ENCODE measurements at regions not wholly inside any gene's neighbourhood (a gene's known extent, or its start where the extent isn't known, plus 50 kb on each side); places are given as distances from the start of the nearest gene placed in this dataset.

DNA sequence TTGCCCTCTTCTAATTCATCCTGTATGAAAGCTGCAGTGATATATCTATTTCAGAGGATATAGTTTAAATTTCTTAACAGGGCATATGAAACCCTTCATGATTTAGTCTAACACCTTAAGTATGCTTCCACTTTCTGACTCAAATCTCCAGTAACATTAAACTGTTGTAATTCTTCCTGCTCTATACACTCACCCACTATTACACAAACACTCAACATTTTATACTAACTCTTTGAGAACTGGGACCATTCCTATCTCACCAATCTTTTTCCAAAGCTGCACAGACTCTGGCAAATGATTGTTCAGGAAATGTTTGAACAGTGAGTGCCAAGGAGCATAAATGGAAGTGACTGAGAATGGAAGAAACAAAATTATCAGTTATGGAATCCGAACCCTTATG, 560.4 kb upstream of the DPPA4 start:
- intact Hi-C loops (cut with DNase I; ENCODE audit: low total_unique reads): no loop called here

DNA sequence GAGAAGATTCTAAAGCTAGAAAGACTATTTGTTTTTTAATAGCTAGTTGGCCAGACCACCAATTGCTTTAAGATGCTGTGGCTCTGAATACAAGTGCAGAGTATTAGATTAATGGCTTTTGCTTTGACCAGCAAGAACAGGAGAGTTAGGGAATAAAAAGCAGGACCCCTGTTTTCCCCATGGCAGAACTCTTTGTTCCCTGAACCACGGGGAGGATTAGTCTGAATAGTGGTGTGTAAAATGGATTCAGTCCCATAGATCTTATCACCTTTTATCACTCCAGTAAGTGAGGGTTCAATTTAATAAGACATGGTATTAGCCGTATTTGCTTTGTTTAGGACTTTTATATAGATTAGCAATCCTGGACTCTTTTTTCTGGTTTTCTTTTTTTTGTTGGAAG, 562.6 kb upstream of the DPPA4 start:
- Histone ChIP-seq H3K36me3 (no peaks in the 10 kb centered on the region), H3K27me3 (no peaks in the 10 kb centered on the region), H3K27ac (no peak overlapping the region), H3K4me3 (no peak overlapping the region), H3K9me3 (no peaks in the 10 kb centered on the region), H3K4me1 (no peaks in the 10 kb centered on the region)
- intact Hi-C loops (cut with DNase I; ENCODE audit: low total_unique reads): no loop called here
- TF ChIP-seq POLR2A (IDR thresholded peaks at IDR 0.05): no peak
- TF ChIP-seq, protein P1, sequence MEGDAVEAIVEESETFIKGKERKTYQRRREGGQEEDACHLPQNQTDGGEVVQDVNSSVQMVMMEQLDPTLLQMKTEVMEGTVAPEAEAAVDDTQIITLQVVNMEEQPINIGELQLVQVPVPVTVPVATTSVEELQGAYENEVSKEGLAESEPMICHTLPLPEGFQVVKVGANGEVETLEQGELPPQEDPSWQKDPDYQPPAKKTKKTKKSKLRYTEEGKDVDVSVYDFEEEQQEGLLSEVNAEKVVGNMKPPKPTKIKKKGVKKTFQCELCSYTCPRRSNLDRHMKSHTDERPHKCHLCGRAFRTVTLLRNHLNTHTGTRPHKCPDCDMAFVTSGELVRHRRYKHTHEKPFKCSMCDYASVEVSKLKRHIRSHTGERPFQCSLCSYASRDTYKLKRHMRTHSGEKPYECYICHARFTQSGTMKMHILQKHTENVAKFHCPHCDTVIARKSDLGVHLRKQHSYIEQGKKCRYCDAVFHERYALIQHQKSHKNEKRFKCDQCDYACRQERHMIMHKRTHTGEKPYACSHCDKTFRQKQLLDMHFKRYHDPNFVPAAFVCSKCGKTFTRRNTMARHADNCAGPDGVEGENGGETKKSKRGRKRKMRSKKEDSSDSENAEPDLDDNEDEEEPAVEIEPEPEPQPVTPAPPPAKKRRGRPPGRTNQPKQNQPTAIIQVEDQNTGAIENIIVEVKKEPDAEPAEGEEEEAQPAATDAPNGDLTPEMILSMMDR (IDR thresholded peaks at IDR 0.05): no peak
- no peak for DNase-seq

More for the DNA sequence above, 560.4 kb upstream of the DPPA4 start:
- Histone ChIP-seq H3K4me1 (no peaks in the 10 kb centered on the region), H3K36me3 (no peaks in the 10 kb centered on the region), H3K27ac (no peak overlapping the region), H3K9me3 (no peaks in the 10 kb centered on the region), H3K4me3 (no peak overlapping the region), H3K27me3 (no peaks in the 10 kb centered on the region)
- TF ChIP-seq, protein P1 (IDR thresholded peaks at IDR 0.05): no peak
- TF ChIP-seq POLR2A (IDR thresholded peaks at IDR 0.05): no peak
- no peak for DNase-seq

DNA sequence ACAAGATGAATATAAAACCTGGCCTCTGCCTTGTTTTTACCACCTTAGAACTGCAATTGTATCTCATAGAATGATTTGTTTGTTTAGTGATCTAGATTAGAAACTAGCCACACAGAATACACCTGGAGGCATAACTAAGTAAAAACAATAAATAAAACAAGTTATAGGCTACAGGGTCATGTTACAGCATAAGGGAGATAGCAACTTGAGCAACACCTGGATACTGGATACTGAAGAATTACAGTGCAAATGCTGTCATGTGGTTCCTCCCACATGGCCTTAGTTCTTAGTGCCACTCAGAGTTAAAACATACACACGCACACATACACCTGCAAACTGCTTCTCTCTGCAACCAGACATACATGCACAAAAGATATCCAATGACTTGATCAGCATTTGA, 563.4 kb upstream of the DPPA4 start:
- DNase-seq: no peak
- Histone ChIP-seq H3K27me3 (no peaks in the 10 kb centered on the region), H3K27ac (no peak overlapping the region), H3K4me1 (no peaks in the 10 kb centered on the region), H3K9me3 (no peaks in the 10 kb centered on the region), H3K4me3 (no peak overlapping the region), H3K36me3 (no peaks in the 10 kb centered on the region)
- intact Hi-C loops (cut with DNase I; ENCODE audit: low total_unique reads): no loop called here
- TF ChIP-seq, protein P1 (IDR thresholded peaks at IDR 0.05): no peak
- no peak for TF ChIP-seq POLR2A (IDR thresholded peaks at IDR 0.05)

DNA sequence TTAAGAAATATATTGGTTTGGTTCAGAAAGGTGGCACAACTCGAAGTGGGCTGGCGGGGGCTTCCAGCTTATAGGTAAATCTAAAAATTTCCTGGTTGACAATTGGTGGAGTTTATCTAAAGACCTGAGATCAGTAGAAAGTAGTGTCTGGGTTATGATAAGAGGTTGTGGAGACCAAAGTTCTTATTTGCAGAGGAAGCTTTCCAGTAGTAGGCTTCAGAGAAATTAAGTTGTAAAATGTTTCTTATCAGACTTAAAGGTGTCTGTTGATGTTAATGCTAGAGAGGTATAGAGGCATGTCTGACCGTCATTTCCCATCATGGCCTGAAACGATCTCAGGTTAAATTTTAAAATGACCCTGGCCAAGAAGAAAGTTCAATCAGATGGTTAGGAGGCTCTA, 565.2 kb upstream of the DPPA4 start:
- intact Hi-C loops (cut with DNase I; ENCODE audit: low total_unique reads): no loop called here
- Histone ChIP-seq H3K9me3 (no peaks in the 10 kb centered on the region), H3K27me3 (no peaks in the 10 kb centered on the region), H3K36me3 (no peaks in the 10 kb centered on the region), H3K4me1 (no peaks in the 10 kb centered on the region), H3K27ac (no peak overlapping the region), H3K4me3 (no peak overlapping the region)
- no peak for DNase-seq
- no peak for TF ChIP-seq POLR2A (IDR thresholded peaks at IDR 0.05)
- TF ChIP-seq, protein P1 (IDR thresholded peaks at IDR 0.05): no peak

DNA sequence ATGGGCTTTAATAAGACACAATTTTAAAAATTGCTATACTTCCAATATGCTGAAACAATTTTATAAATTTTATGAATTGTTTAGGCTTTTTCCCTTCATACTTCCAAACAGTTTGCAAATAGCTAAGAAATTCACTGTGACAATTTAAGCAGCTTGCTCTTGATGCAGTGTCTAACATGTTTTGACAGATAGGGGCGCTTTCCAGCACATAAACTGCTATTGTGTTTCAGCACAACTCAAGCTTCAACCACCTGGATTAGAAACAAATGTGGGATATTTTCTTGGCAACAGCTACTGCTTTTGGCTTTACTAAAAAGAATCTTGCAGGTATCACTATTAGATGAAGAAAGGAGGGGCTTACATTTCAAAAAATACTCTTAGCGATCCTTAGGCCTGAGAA, 565.8 kb upstream of the DPPA4 start:
- no peak for DNase-seq
- intact Hi-C loops (cut with DNase I; ENCODE audit: low total_unique reads): no loop called here
- H3K27ac ChIP-seq: no peak overlapping the region
- no peaks in the 10 kb centered on the region for H3K9me3 ChIP-seq
- no peak overlapping the region for H3K4me3 ChIP-seq
- no peaks in the 10 kb centered on the region for H3K27me3 ChIP-seq
- H3K4me1 ChIP-seq: no peaks in the 10 kb centered on the region
- H3K36me3 ChIP-seq: no peaks in the 10 kb centered on the region
- TF ChIP-seq POLR2A (IDR thresholded peaks at IDR 0.05): no peak
- TF ChIP-seq, protein P1 (IDR thresholded peaks at IDR 0.05): no peak

Measured in uterus (tissue), 3 donors.